HepG2 (cell line): ENCODE measurements at regions not wholly inside any gene's neighbourhood (a gene's known extent, or its start where the extent isn't known, plus 50 kb on each side); places are given as distances from the start of the nearest gene placed in this dataset.
A peak's percentile ranks its signal among the peaks of the same experiment; 100 is the strongest.

Experiments used
- ARHGAP35 ChIP-seq: sonication (generic); formaldehyde crosslinking; IDR thresholded peaks from 2 replicates; pipeline ENCODE4 v1.9.0; 2022; ENCODE audit warnings: mild to moderate bottlenecking, inconsistent platforms, moderate library complexity, missing genetic modification reagents, borderline replicate concordance
- CBFB ChIP-seq: sonication (generic); formaldehyde crosslinking; IDR thresholded peaks from 2 replicates; pipeline ENCODE4 v1.4.0; 2020; ENCODE audit warnings: missing genetic modification reagents
- DNMT1 ChIP-seq: sonication (generic); formaldehyde crosslinking; IDR thresholded peaks from 2 replicates; pipeline ENCODE4 v1.5.1; 2020; ENCODE audit warnings: mild to moderate bottlenecking, missing genetic modification reagents
- FOXA1 ChIP-seq, 2 experiments: fragments of 450-650 bp in 1 of 2; sonication (generic) in 1 of 2; formaldehyde crosslinking in 1 of 2; IDR thresholded peaks; 2 replicates each; pipeline versions ENCODE4 v1.4.0 to v1.6.1; 2016 to 2020; ENCODE audit warnings: missing genetic modification reagents in 1 of 2
- JARID2 ChIP-seq: sonication (generic); formaldehyde crosslinking; IDR thresholded peaks from 2 replicates; pipeline ENCODE4 v1.8.1; 2023; ENCODE audit warnings: missing genetic modification reagents, inconsistent platforms; ENCODE audit not compliant: insufficient replicate concordance
- MAFF ChIP-seq: IDR thresholded peaks from 2 replicates; pipeline ENCODE4 v1.6.1; 2011; ENCODE audit warnings: low read depth, low read length, improper control_type of control experiment
- MBD4 ChIP-seq: IDR thresholded peaks from 2 replicates; pipeline ENCODE4 v1.6.1; 2012; ENCODE audit warnings: low read length, inconsistent platforms, borderline replicate concordance
- NR0B2 ChIP-seq: sonication (generic); formaldehyde crosslinking; IDR thresholded peaks from 2 replicates; pipeline ENCODE4 v1.4.0; 2020; ENCODE audit warnings: mild to moderate bottlenecking, missing genetic modification reagents
- RARA ChIP-seq: IDR thresholded peaks from 2 replicates; pipeline ENCODE4 v1.6.1; 2016; ENCODE audit warnings: missing genetic modification reagents, missing compliant biosample characterization
- SPEN ChIP-seq: sonication (generic); formaldehyde crosslinking; IDR thresholded peaks from 2 replicates; pipeline ENCODE4 v1.5.1; 2020; ENCODE audit warnings: low read depth, mild to moderate bottlenecking, missing genetic modification reagents
- THAP7 ChIP-seq: sonication (generic); formaldehyde crosslinking; IDR thresholded peaks from 2 replicates; pipeline ENCODE4 v1.8.1; 2023; ENCODE audit warnings: mild to moderate bottlenecking, missing genetic modification reagents
- ZBTB38 ChIP-seq: sonication (generic); formaldehyde crosslinking; IDR thresholded peaks from 2 replicates; pipeline ENCODE4 v1.5.1; 2020; ENCODE audit warnings: mild to moderate bottlenecking, missing genetic modification reagents
- ZNF615 ChIP-seq: sonication (generic); formaldehyde crosslinking; IDR thresholded peaks from 2 replicates; pipeline ENCODE4 v1.5.0; 2020; ENCODE audit warnings: mild to moderate bottlenecking, missing genetic modification reagents, borderline replicate concordance
- ZSCAN29 ChIP-seq: sonication (generic); formaldehyde crosslinking; conservative IDR thresholded peaks from 2 replicates; pipeline ENCODE4 v1.4.0; 2020; ENCODE audit warnings: mild to moderate bottlenecking, missing genetic modification reagents
- TF ChIP-seq, protein P1 (sequence below): sonication (generic); formaldehyde crosslinking; IDR thresholded peaks from 2 replicates; pipeline ENCODE4 v1.5.1; 2020; ENCODE audit warnings: mild to moderate bottlenecking, missing genetic modification reagents, moderate library complexity
- TF ChIP-seq, protein P2 (sequence below): IDR thresholded peaks from 2 replicates; pipeline ENCODE4 v1.6.1; 2016
- TF ChIP-seq, protein P3 (sequence below): sonication (generic); formaldehyde crosslinking; IDR thresholded peaks from 2 replicates; pipeline ENCODE4 v1.4.0; 2020; ENCODE audit warnings: missing genetic modification reagents
- TF ChIP-seq, protein P4 (sequence below): sonication (generic); formaldehyde crosslinking; IDR thresholded peaks from 2 replicates; pipeline ENCODE4 v1.4.0; 2020; ENCODE audit warnings: mild to moderate bottlenecking, low read depth, missing genetic modification reagents

DNA sequence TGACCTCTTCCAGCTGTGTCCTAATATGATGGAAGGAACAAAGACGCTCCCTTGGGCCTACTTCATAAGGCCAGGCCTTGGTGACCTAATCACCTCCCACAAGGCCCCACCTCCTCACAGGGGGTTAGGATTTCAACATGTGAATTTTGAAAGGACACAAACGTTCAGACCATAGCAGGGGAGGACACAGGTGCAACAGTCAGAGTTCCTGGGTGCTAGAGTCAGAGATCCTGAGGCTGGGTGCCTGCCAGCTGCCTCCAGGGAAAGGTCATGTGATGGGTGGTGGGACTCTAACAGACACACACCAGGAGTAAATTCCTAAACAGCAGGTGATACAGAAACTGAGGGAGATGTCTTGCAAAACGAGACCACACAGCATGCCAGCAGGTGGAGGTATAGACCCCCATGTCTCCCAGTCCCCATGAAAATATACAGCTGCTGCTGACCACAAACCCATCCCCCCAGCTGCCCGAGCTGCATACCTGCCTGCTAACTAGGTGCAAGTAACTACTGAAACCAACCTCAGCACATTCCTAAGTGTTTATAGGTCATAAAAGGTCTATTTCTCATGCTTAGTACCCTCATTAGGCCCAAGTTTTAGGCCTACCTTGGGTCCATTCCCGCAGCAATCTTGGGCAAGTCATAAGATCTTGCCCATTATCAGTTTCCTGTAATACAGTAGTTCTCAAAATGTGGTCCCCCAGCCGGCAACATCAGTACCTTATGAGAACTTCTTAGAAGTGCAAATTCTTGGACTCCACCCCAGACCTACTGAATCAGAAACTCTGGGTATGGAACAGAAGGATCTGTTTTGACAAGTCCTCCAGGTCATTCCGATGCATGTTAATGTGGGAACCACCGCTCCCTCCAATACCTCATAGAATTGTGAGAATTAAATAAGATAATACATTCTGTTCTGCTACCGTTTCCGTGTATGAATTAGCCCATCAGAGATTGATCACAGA, 245.3 kb downstream of the ENC1 start (continued):
- TF ChIP-seq ARHGAP35 (CRISPR knock-in tag) (no peak), NR0B2 (CRISPR knock-in tag) (0 out of 2 replicates have a peak, but pooled peaks have one; percentile 24), CBFB (0 out of 2 replicates have a peak, but pooled peaks have one; percentile 48), ZBTB38 (CRISPR knock-in tag) (peak; percentile 38; the same call in 1 of the 2 replicates), FOXA1 (IDR thresholded peaks at IDR 0.05) (no peak), FOXA1 (CRISPR knock-in tag; IDR thresholded peaks at IDR 0.05) (no peak), ZNF615 (CRISPR knock-in tag) (no peak), RARA (0 out of 2 replicates have a peak, but pooled peaks have one; percentile 7), SPEN (CRISPR knock-in tag) (peak; percentile 24; the same call in 1 of the 2 replicates), MAFF (no peak), MBD4 (no peak), JARID2 (CRISPR knock-in tag) (no peak), THAP7 (CRISPR knock-in tag) (no peak), DNMT1 (CRISPR knock-in tag) (no peak), ZSCAN29 (CRISPR knock-in tag) (no peak)
- TF ChIP-seq, protein P1, sequence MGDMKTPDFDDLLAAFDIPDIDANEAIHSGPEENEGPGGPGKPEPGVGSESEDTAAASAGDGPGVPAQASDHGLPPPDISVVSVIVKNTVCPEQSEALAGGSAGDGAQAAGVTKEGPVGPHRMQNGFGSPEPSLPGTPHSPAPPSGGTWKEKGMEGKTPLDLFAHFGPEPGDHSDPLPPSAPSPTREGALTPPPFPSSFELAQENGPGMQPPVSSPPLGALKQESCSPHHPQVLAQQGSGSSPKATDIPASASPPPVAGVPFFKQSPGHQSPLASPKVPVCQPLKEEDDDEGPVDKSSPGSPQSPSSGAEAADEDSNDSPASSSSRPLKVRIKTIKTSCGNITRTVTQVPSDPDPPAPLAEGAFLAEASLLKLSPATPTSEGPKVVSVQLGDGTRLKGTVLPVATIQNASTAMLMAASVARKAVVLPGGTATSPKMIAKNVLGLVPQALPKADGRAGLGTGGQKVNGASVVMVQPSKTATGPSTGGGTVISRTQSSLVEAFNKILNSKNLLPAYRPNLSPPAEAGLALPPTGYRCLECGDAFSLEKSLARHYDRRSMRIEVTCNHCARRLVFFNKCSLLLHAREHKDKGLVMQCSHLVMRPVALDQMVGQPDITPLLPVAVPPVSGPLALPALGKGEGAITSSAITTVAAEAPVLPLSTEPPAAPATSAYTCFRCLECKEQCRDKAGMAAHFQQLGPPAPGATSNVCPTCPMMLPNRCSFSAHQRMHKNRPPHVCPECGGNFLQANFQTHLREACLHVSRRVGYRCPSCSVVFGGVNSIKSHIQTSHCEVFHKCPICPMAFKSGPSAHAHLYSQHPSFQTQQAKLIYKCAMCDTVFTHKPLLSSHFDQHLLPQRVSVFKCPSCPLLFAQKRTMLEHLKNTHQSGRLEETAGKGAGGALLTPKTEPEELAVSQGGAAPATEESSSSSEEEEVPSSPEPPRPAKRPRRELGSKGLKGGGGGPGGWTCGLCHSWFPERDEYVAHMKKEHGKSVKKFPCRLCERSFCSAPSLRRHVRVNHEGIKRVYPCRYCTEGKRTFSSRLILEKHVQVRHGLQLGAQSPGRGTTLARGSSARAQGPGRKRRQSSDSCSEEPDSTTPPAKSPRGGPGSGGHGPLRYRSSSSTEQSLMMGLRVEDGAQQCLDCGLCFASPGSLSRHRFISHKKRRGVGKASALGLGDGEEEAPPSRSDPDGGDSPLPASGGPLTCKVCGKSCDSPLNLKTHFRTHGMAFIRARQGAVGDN, result peak; percentile 24; the same call in 1 of the 2 replicates
- TF ChIP-seq, protein P2, sequence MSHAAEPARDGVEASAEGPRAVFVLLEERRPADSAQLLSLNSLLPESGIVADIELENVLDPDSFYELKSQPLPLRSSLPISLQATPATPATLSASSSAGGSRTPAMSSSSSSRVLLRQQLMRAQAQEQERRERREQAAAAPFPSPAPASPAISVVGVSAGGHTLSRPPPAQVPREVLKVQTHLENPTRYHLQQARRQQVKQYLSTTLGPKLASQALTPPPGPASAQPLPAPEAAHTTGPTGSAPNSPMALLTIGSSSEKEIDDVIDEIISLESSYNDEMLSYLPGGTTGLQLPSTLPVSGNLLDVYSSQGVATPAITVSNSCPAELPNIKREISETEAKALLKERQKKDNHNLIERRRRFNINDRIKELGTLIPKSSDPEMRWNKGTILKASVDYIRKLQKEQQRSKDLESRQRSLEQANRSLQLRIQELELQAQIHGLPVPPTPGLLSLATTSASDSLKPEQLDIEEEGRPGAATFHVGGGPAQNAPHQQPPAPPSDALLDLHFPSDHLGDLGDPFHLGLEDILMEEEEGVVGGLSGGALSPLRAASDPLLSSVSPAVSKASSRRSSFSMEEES, result no peak
- TF ChIP-seq, protein P3, sequence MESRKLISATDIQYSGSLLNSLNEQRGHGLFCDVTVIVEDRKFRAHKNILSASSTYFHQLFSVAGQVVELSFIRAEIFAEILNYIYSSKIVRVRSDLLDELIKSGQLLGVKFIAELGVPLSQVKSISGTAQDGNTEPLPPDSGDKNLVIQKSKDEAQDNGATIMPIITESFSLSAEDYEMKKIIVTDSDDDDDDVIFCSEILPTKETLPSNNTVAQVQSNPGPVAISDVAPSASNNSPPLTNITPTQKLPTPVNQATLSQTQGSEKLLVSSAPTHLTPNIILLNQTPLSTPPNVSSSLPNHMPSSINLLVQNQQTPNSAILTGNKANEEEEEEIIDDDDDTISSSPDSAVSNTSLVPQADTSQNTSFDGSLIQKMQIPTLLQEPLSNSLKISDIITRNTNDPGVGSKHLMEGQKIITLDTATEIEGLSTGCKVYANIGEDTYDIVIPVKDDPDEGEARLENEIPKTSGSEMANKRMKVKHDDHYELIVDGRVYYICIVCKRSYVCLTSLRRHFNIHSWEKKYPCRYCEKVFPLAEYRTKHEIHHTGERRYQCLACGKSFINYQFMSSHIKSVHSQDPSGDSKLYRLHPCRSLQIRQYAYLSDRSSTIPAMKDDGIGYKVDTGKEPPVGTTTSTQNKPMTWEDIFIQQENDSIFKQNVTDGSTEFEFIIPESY, result peak; percentile 52; the same call in 1 of the 2 replicates
- TF ChIP-seq, protein P4, sequence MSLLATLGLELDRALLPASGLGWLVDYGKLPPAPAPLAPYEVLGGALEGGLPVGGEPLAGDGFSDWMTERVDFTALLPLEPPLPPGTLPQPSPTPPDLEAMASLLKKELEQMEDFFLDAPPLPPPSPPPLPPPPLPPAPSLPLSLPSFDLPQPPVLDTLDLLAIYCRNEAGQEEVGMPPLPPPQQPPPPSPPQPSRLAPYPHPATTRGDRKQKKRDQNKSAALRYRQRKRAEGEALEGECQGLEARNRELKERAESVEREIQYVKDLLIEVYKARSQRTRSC, result no peak
